HEK293 (cell line): ENCODE measurements at regions not wholly inside any gene's neighbourhood (a gene's known extent, or its start where the extent isn't known, plus 50 kb on each side); places are given as distances from the start of the nearest gene placed in this dataset.

Experiments
- ATF2 ChIP-seq: fragments of 450-650 bp; formaldehyde crosslinking; IDR thresholded peaks from 2 replicates; pipeline ENCODE4 v1.5.1; 2016; ENCODE audit warnings: missing biosample characterization, missing genetic modification characterization, low read depth
- CTCF ChIP-seq: fragments of 450-650 bp; formaldehyde crosslinking; IDR thresholded peaks from 2 replicates; pipeline ENCODE4 v1.5.1; 2016; ENCODE audit warnings: missing biosample characterization, missing genetic modification characterization
- PATZ1 ChIP-seq: fragments of 450-650 bp; formaldehyde crosslinking; IDR thresholded peaks from 2 replicates; pipeline ENCODE4 v1.5.1; 2016; ENCODE audit warnings: missing biosample characterization, missing genetic modification characterization
- ZFP41 ChIP-seq: fragments of 450-650 bp; formaldehyde crosslinking; IDR thresholded peaks from 2 replicates; pipeline ENCODE4 v1.5.1; 2016; ENCODE audit warnings: missing biosample characterization, missing genetic modification characterization, borderline replicate concordance
- ZFP69B ChIP-seq: fragments of 450-650 bp; formaldehyde crosslinking; IDR thresholded peaks from 2 replicates; pipeline ENCODE4 v1.5.1; 2016; ENCODE audit warnings: missing biosample characterization, missing genetic modification characterization
- ZNF10 ChIP-seq: fragments of 450-650 bp; formaldehyde crosslinking; IDR thresholded peaks from 2 replicates; pipeline ENCODE4 v1.5.1; 2017; ENCODE audit warnings: missing biosample characterization, missing genetic modification characterization
- ZNF274 ChIP-seq, 2 experiments: fragments of 200-500 bp in 1 of 2; fragments of 450-650 bp in 1 of 2; sonication (Bioruptor generic) in 1 of 2; formaldehyde crosslinking in 1 of 2; IDR thresholded peaks; 2 replicates each; pipeline versions ENCODE4 v1.5.1 to v1.6.1; 2014 to 2016; ENCODE audit warnings: borderline replicate concordance in 1 of 2, inconsistent platforms in 1 of 2, low read length in 1 of 2, missing biosample characterization in 1 of 2, missing genetic modification characterization in 1 of 2
- ZNF302 ChIP-seq: fragments of 450-650 bp; formaldehyde crosslinking; IDR thresholded peaks from 2 replicates; pipeline ENCODE4 v1.5.1; 2016; ENCODE audit warnings: missing biosample characterization, missing genetic modification characterization, low read depth
- ZNF324 ChIP-seq: fragments of 450-650 bp; formaldehyde crosslinking; IDR thresholded peaks from 2 replicates; pipeline ENCODE4 v1.5.1; 2016; ENCODE audit warnings: missing biosample characterization, missing genetic modification characterization
- ZNF473 ChIP-seq: fragments of 450-650 bp; formaldehyde crosslinking; IDR thresholded peaks from 2 replicates; pipeline ENCODE4 v1.5.1; 2017; ENCODE audit warnings: missing biosample characterization, missing genetic modification characterization
- ZNF660 ChIP-seq: fragments of 450-650 bp; IDR thresholded peaks from 2 replicates; pipeline ENCODE4 v1.5.1; 2018; ENCODE audit warnings: missing biosample characterization, mild to moderate bottlenecking, missing genetic modification characterization

GRCh38 chr14:94906577-94906976 lies 136.7 kb upstream of the GSC start:
- TF ChIP-seq ZNF660 (tag by site-specific recombination) (no peak), CTCF (tag by site-specific recombination) (no peak), ZNF274 (IDR thresholded peaks at IDR 0.05; ENCODE audit: low read length) (no peak), ZNF274 (tag by site-specific recombination; IDR thresholded peaks at IDR 0.05; ENCODE audit: borderline replicate concordance) (no peak), ZNF302 (tag by site-specific recombination) (no peak), PATZ1 (tag by site-specific recombination) (no peak), ZNF473 (no peak), ZFP41 (no peak), ZNF324 (tag by site-specific recombination) (no peak), ZNF10 (tag by site-specific recombination) (no peak), ATF2 (tag by site-specific recombination) (no peak), ZFP69B (tag by site-specific recombination) (no peak)
